HEK293 (cell line): ENCODE measurements at regions not wholly inside any gene's neighbourhood (a gene's known extent, or its start where the extent isn't known, plus 50 kb on each side); places are given as distances from the start of the nearest gene placed in this dataset.

Source experiments
- CTCF ChIA-PET: fragments of 350-600 bp; formaldehyde crosslinking; extraction: SDS; loops from one replicate; lab custom pipeline; 2021; ENCODE audit warnings: antibody characterized with exemption; lab: Yijun Ruan, JAX
- POLR2A ChIA-PET: fragments of 300-600 bp; formaldehyde crosslinking; extraction: SDS; loops from one replicate; lab custom pipeline; 2020; ENCODE audit warnings: antibody characterized with exemption, inconsistent platforms; lab: Yijun Ruan, JAX
- H3K27ac ChIP-seq: fragments of 200-500 bp; sonication (Bioruptor generic); 2 replicates; pipeline ENCODE4 v1.5.1; 2014; ENCODE audit warnings: low read depth, low read length, control low read depth, inconsistent platforms; ENCODE audit errors: extremely low read depth
- H3K36me3 ChIP-seq, 2 experiments: fragments of 200-500 bp in 1 of 2; sonication (Bioruptor generic) in 1 of 2; 1 replicate in 1 of 2; 2 replicates in 1 of 2; pipeline ENCODE4 v1.5.1; 2014 to 2017; ENCODE audit warnings: inconsistent platforms in 2 of 2, low read length in 2 of 2; ENCODE audit not compliant: control insufficient read depth in 2 of 2, insufficient read depth in 1 of 2
- H3K4me1 ChIP-seq: fragments of 200-500 bp; sonication (Bioruptor generic); 2 replicates; pipeline ENCODE4 v1.5.1; 2014; ENCODE audit warnings: mild to moderate bottlenecking, low read length, inconsistent platforms; ENCODE audit not compliant: control insufficient read depth, insufficient read depth
- H3K4me3 ChIP-seq: 2 replicates; pipeline ENCODE4 v1.5.1; 2011; ENCODE audit warnings: low read depth, mild to moderate bottlenecking, control low read depth, low read length, moderate library complexity
- H3K9me3 ChIP-seq: fragments of 200-500 bp; sonication (Bioruptor generic); 2 replicates; pipeline ENCODE4 v1.5.1; 2014; ENCODE audit warnings: low read depth, low read length, inconsistent platforms; ENCODE audit not compliant: control insufficient read depth, insufficient read depth
- GLIS1 ChIP-seq: fragments of 450-650 bp; formaldehyde crosslinking; IDR thresholded peaks from 2 replicates; pipeline ENCODE4 v1.5.1; 2016; ENCODE audit warnings: missing biosample characterization, missing genetic modification characterization
- OSR2 ChIP-seq: fragments of 450-650 bp; formaldehyde crosslinking; IDR thresholded peaks from 2 replicates; pipeline ENCODE4 v1.5.1; 2016; ENCODE audit warnings: missing biosample characterization, missing genetic modification characterization
- YY1 ChIP-seq: fragments of 450-650 bp; formaldehyde crosslinking; IDR thresholded peaks from 2 replicates; pipeline ENCODE4 v1.5.1; 2018; ENCODE audit warnings: missing biosample characterization, missing genetic modification characterization
- ZBTB1 ChIP-seq: fragments of 450-650 bp; formaldehyde crosslinking; IDR thresholded peaks from 2 replicates; pipeline ENCODE4 v1.5.1; 2016; ENCODE audit warnings: missing biosample characterization, missing genetic modification characterization
- ZBTB8A ChIP-seq: fragments of 450-650 bp; formaldehyde crosslinking; IDR thresholded peaks from 2 replicates; pipeline ENCODE4 v1.5.1; 2016; ENCODE audit warnings: missing biosample characterization, missing genetic modification characterization
- ZFP41 ChIP-seq: fragments of 450-650 bp; formaldehyde crosslinking; IDR thresholded peaks from 2 replicates; pipeline ENCODE4 v1.5.1; 2016; ENCODE audit warnings: missing biosample characterization, missing genetic modification characterization, borderline replicate concordance
- ZNF112 ChIP-seq: fragments of 450-650 bp; formaldehyde crosslinking; IDR thresholded peaks from 2 replicates; pipeline ENCODE4 v1.5.0; 2017; ENCODE audit warnings: missing biosample characterization, missing genetic modification characterization
- ZNF133 ChIP-seq: fragments of 450-650 bp; formaldehyde crosslinking; IDR thresholded peaks from 2 replicates; pipeline ENCODE4 v1.5.1; 2016; ENCODE audit warnings: missing biosample characterization, missing genetic modification characterization
- ZNF138 ChIP-seq: fragments of 450-650 bp; formaldehyde crosslinking; IDR thresholded peaks from 2 replicates; pipeline ENCODE4 v1.5.1; 2016; ENCODE audit warnings: missing biosample characterization, missing genetic modification characterization, borderline replicate concordance
- ZNF174 ChIP-seq: fragments of 450-650 bp; formaldehyde crosslinking; IDR thresholded peaks from 2 replicates; pipeline ENCODE4 v1.5.0; 2017; ENCODE audit warnings: missing biosample characterization, mild to moderate bottlenecking, missing genetic modification characterization
- ZNF19 ChIP-seq: fragments of 450-650 bp; formaldehyde crosslinking; IDR thresholded peaks from 2 replicates; pipeline ENCODE4; 2016; ENCODE audit warnings: missing biosample characterization, missing genetic modification characterization, low read depth
- ZNF211 ChIP-seq: fragments of 450-650 bp; formaldehyde crosslinking; IDR thresholded peaks from 2 replicates; pipeline ENCODE4 v1.5.1; 2016; ENCODE audit warnings: low read depth, missing biosample characterization, missing genetic modification characterization
- ZNF223 ChIP-seq: fragments of 450-650 bp; formaldehyde crosslinking; IDR thresholded peaks from 2 replicates; pipeline ENCODE4 v1.5.1; 2016; ENCODE audit warnings: missing biosample characterization, missing genetic modification characterization
- ZNF354C ChIP-seq: fragments of 450-650 bp; formaldehyde crosslinking; IDR thresholded peaks from 2 replicates; pipeline ENCODE4 v1.5.1; 2016; ENCODE audit warnings: missing biosample characterization, missing genetic modification characterization, low read depth, borderline replicate concordance
- ZNF366 ChIP-seq: fragments of 450-650 bp; formaldehyde crosslinking; conservative IDR thresholded peaks from 2 replicates; pipeline ENCODE4 v1.5.1; 2016; ENCODE audit warnings: missing biosample characterization, missing genetic modification characterization
- ZNF404 ChIP-seq: fragments of 450-650 bp; formaldehyde crosslinking; IDR thresholded peaks from 2 replicates; pipeline ENCODE4 v1.5.1; 2017; ENCODE audit warnings: missing biosample characterization, missing genetic modification characterization
- ZNF423 ChIP-seq: fragments of 450-650 bp; formaldehyde crosslinking; IDR thresholded peaks from 2 replicates; pipeline ENCODE4 v1.5.1; 2016; ENCODE audit warnings: missing biosample characterization, missing genetic modification characterization
- ZNF48 ChIP-seq: fragments of 450-650 bp; formaldehyde crosslinking; IDR thresholded peaks from 2 replicates; pipeline ENCODE4 v1.5.1; 2016; ENCODE audit warnings: missing biosample characterization, missing genetic modification characterization
- ZNF521 ChIP-seq: fragments of 450-650 bp; formaldehyde crosslinking; IDR thresholded peaks from 2 replicates; pipeline ENCODE4 v1.5.1; 2017; ENCODE audit warnings: missing biosample characterization, mild to moderate bottlenecking, missing genetic modification characterization
- ZNF529 ChIP-seq: fragments of 450-650 bp; formaldehyde crosslinking; IDR thresholded peaks from 2 replicates; pipeline ENCODE4 v1.5.1; 2017; ENCODE audit warnings: missing genetic modification characterization, missing biosample characterization; ENCODE audit not compliant: insufficient replicate concordance
- ZNF585B ChIP-seq: fragments of 450-650 bp; formaldehyde crosslinking; IDR thresholded peaks from 2 replicates; pipeline ENCODE4 v1.5.1; 2016; ENCODE audit warnings: missing biosample characterization, missing genetic modification characterization
- ZNF600 ChIP-seq: fragments of 450-650 bp; formaldehyde crosslinking; IDR thresholded peaks from 2 replicates; pipeline ENCODE4 v1.5.1; 2016; ENCODE audit warnings: missing biosample characterization, missing genetic modification characterization
- ZNF629 ChIP-seq: fragments of 450-650 bp; formaldehyde crosslinking; IDR thresholded peaks from 2 replicates; pipeline ENCODE4 v1.5.1; 2017; ENCODE audit warnings: missing biosample characterization, missing genetic modification characterization
- ZNF830 ChIP-seq: fragments of 450-650 bp; IDR thresholded peaks from 2 replicates; pipeline ENCODE4 v1.5.0; 2018; ENCODE audit warnings: missing biosample characterization, missing genetic modification characterization, low read depth, mild to moderate bottlenecking, moderate library complexity
- ZNF837 ChIP-seq: fragments of 450-650 bp; formaldehyde crosslinking; IDR thresholded peaks from 2 replicates; pipeline ENCODE4 v1.5.1; 2016; ENCODE audit warnings: missing biosample characterization, missing genetic modification characterization
- ZSCAN23 ChIP-seq: fragments of 450-650 bp; formaldehyde crosslinking; IDR thresholded peaks from 2 replicates; pipeline ENCODE4 v1.5.1; 2016; ENCODE audit warnings: missing biosample characterization, missing genetic modification characterization
- ZSCAN5A ChIP-seq: fragments of 450-650 bp; formaldehyde crosslinking; IDR thresholded peaks from 2 replicates; pipeline ENCODE4 v1.5.1; 2016; ENCODE audit warnings: missing biosample characterization, missing genetic modification characterization
- TF ChIP-seq, protein P1 (sequence below): fragments of 450-650 bp; formaldehyde crosslinking; IDR thresholded peaks from 2 replicates; pipeline ENCODE4 v1.5.1; 2016; ENCODE audit warnings: missing biosample characterization, missing genetic modification characterization, low read depth
- TF ChIP-seq, protein P2 (sequence below): fragments of 450-650 bp; formaldehyde crosslinking; IDR thresholded peaks from 2 replicates; pipeline ENCODE4 v1.5.1; 2017; ENCODE audit warnings: missing biosample characterization, missing genetic modification characterization

GRCh38 chr14:86892152-86892956, 1100.6 kb downstream of the GALC start (continued):
- TF ChIP-seq ZNF600 (tag by site-specific recombination) (no peak), ZSCAN23 (tag by site-specific recombination) (no peak), ZNF585B (tag by site-specific recombination) (no peak), ZBTB1 (tag by site-specific recombination) (no peak), ZNF174 (tag by site-specific recombination) (no peak), ZNF830 (no peak), YY1 (no peak), ZNF629 (tag by site-specific recombination) (no peak), ZNF133 (tag by site-specific recombination) (no peak)

DNA sequence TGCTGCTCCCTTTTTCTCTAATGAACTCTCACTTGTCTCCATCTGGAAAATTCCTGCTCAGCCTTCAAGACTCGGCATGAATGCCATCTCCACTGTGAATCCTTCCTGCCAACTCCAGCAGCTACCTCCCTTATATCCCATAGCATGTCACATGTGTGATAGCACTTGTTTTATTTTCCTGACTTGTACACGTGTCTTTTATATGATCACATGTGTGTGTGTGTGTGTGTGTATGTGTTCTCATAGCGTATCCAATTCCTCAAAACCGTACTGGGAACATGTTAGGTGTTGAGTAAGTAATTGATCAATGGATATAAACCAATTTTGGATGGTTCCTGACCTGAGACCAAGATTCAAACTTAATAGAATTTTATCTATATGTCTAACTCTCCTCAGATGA, 1107.7 kb downstream of the GALC start:
- H3K9me3 ChIP-seq, result no peaks in the 10 kb centered on the region
- H3K4me3 ChIP-seq, result no peak overlapping the region
- CTCF ChIA-PET, result no interaction called here
- no peaks in the 10 kb centered on the region for H3K4me1 ChIP-seq
- no peak for TF ChIP-seq ZNF404 (tag by site-specific recombination)
- TF ChIP-seq ZFP41 (tag by site-specific recombination), result no peak
- TF ChIP-seq ZBTB8A (tag by site-specific recombination), result no peak
- no peak for TF ChIP-seq ZNF112 (tag by site-specific recombination)
- TF ChIP-seq ZNF19 (tag by site-specific recombination), result no peak
- TF ChIP-seq OSR2 (tag by site-specific recombination), result no peak
- no peak for TF ChIP-seq ZNF366 (tag by site-specific recombination)
- TF ChIP-seq GLIS1, result no peak
- TF ChIP-seq, protein P1, sequence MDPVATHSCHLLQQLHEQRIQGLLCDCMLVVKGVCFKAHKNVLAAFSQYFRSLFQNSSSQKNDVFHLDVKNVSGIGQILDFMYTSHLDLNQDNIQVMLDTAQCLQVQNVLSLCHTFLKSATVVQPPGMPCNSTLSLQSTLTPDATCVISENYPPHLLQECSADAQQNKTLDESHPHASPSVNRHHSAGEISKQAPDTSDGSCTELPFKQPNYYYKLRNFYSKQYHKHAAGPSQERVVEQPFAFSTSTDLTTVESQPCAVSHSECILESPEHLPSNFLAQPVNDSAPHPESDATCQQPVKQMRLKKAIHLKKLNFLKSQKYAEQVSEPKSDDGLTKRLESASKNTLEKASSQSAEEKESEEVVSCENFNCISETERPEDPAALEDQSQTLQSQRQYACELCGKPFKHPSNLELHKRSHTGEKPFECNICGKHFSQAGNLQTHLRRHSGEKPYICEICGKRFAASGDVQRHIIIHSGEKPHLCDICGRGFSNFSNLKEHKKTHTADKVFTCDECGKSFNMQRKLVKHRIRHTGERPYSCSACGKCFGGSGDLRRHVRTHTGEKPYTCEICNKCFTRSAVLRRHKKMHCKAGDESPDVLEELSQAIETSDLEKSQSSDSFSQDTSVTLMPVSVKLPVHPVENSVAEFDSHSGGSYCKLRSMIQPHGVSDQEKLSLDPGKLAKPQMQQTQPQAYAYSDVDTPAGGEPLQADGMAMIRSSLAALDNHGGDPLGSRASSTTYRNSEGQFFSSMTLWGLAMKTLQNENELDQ (tag by site-specific recombination), result no peak
- H3K27ac ChIP-seq, result no peak overlapping the region
- H3K36me3 ChIP-seq, result no peaks in the 10 kb centered on the region
- POLR2A ChIA-PET, result no interaction called here

GRCh38 chr14:86884498-86884897, 1108.5 kb downstream of the GALC start:
- H3K9me3 ChIP-seq, result no peaks in the 10 kb centered on the region
- H3K27ac ChIP-seq, result no peak overlapping the region
- H3K4me1 ChIP-seq, result no peaks in the 10 kb centered on the region
- POLR2A ChIA-PET, result no interaction called here
- CTCF ChIA-PET, result no interaction called here
- H3K36me3 ChIP-seq, result no peaks in the 10 kb centered on the region
- TF ChIP-seq ZNF529, result no peak
- no peak for TF ChIP-seq GLIS1
- TF ChIP-seq ZNF211 (tag by site-specific recombination), result no peak
- TF ChIP-seq ZNF521 (tag by site-specific recombination), result no peak
- TF ChIP-seq ZNF48 (tag by site-specific recombination), result no peak
- TF ChIP-seq ZNF423, result no peak
- no peak for TF ChIP-seq ZNF837
- no peak for TF ChIP-seq ZNF223
- TF ChIP-seq, protein P2, sequence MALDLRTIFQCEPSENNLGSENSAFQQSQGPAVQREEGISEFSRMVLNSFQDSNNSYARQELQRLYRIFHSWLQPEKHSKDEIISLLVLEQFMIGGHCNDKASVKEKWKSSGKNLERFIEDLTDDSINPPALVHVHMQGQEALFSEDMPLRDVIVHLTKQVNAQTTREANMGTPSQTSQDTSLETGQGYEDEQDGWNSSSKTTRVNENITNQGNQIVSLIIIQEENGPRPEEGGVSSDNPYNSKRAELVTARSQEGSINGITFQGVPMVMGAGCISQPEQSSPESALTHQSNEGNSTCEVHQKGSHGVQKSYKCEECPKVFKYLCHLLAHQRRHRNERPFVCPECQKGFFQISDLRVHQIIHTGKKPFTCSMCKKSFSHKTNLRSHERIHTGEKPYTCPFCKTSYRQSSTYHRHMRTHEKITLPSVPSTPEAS (tag by site-specific recombination), result no peak
- TF ChIP-seq ZSCAN5A, result no peak
- TF ChIP-seq ZNF354C (tag by site-specific recombination), result no peak
- no peak for TF ChIP-seq ZNF138 (tag by site-specific recombination)
- TF ChIP-seq, all 188 proteins: peak for 0
- H3K4me3 ChIP-seq, result no peak overlapping the region
